ENCODE measurements at regions not wholly inside any gene's neighbourhood (a gene's known extent, or its start where the extent isn't known, plus 50 kb on each side); places are given as distances from the start of the nearest gene placed in this dataset.

- ATAC-seq = no peak
- no peak overlapping the region for H3K27ac ChIP-seq
- no peak for TF ChIP-seq POLR2A (IDR thresholded peaks at IDR 0.05)
- TF ChIP-seq CTCF (IDR thresholded peaks at IDR 0.05) = no peak
Observed at GRCh38 chr5:89498699-89499098, 615.7 kb upstream of the MEF2C start.

GRCh38 chr5:89493414-89493813, 610.4 kb upstream of the MEF2C start:
- Histone ChIP-seq H3K27ac (no peak overlapping the region), H3K9me3 (no peaks in the 10 kb centered on the region), H3K36me3 (no peaks in the 10 kb centered on the region), H3K4me1 (no peaks in the 10 kb centered on the region), H3K27me3 (no peaks in the 10 kb centered on the region), H3K4me3 (no peak overlapping the region)
- no peak for TF ChIP-seq POLR2A (IDR thresholded peaks at IDR 0.05)
- WGBS (ENCODE audit: insufficient coverage, low coverage, low lambda C conversion rate, missing lambda C conversion rate) = no CpG with 5 or more reads among the region's 1 CpG
- DNase-seq (no peak), ATAC-seq (no peak)
- intact Hi-C loops (cut with DNase I) = no loop called here

More at GRCh38 chr5:89498699-89499098, 615.7 kb upstream of the MEF2C start:
- DNase-seq = no peak
- Histone ChIP-seq H3K4me1 (no peaks in the 10 kb centered on the region), H3K27me3 (no peaks in the 10 kb centered on the region), H3K4me3 (no peak overlapping the region), H3K9me3 (no peaks in the 10 kb centered on the region), H3K36me3 (no peaks in the 10 kb centered on the region)
- WGBS (ENCODE audit: insufficient coverage, low coverage, low lambda C conversion rate, missing lambda C conversion rate) = 69% methylated on average over 4 of the region's 4 CpGs
- intact Hi-C loops (cut with DNase I) = no loop called here

GRCh38 chr5:89484962-89485361, 602.0 kb upstream of the MEF2C start:
- DNase-seq = no peak
- H3K4me1 ChIP-seq = no peaks in the 10 kb centered on the region
- ATAC-seq = no peak
- intact Hi-C loops (cut with DNase I) = no loop called here
- no peak overlapping the region for H3K4me3 ChIP-seq
- TF ChIP-seq CTCF (IDR thresholded peaks at IDR 0.05) (no peak), POLR2A (IDR thresholded peaks at IDR 0.05) (no peak)
- WGBS (ENCODE audit: insufficient coverage, low coverage, low lambda C conversion rate, missing lambda C conversion rate) = 60% methylated on average over 1 of the region's 1 CpG
- no peaks in the 10 kb centered on the region for H3K36me3 ChIP-seq
- no peak overlapping the region for H3K27ac ChIP-seq
- no peaks in the 10 kb centered on the region for H3K9me3 ChIP-seq
- H3K27me3 ChIP-seq = no peaks in the 10 kb centered on the region

GRCh38 chr5:89480406-89481007, 597.5 kb upstream of the MEF2C start:
- no peak overlapping the region for H3K27ac ChIP-seq
- intact Hi-C loops (cut with DNase I) = no loop called here
- ATAC-seq = no peak
- DNase-seq = no peak
- no peaks in the 10 kb centered on the region for H3K27me3 ChIP-seq
- H3K4me1 ChIP-seq = no peaks in the 10 kb centered on the region
- 58% methylated on average over 1 of the region's 1 CpG for WGBS (ENCODE audit: insufficient coverage, low coverage, low lambda C conversion rate, missing lambda C conversion rate)
- TF ChIP-seq CTCF (IDR thresholded peaks at IDR 0.05) (no peak), POLR2A (IDR thresholded peaks at IDR 0.05) (no peak)
- H3K36me3 ChIP-seq = no peaks in the 10 kb centered on the region
- H3K9me3 ChIP-seq = no peaks in the 10 kb centered on the region
- no peak overlapping the region for H3K4me3 ChIP-seq

GRCh38 chr5:89478851-89479250, 595.9 kb upstream of the MEF2C start:
- no peaks in the 10 kb centered on the region for H3K9me3 ChIP-seq
- TF ChIP-seq POLR2A (IDR thresholded peaks at IDR 0.05) = no peak
- TF ChIP-seq CTCF (IDR thresholded peaks at IDR 0.05) = no peak
- H3K27me3 ChIP-seq = no peaks in the 10 kb centered on the region
- ATAC-seq = no peak
- WGBS (ENCODE audit: insufficient coverage, low coverage, low lambda C conversion rate, missing lambda C conversion rate) = 43% methylated on average over 1 of the region's 1 CpG
- no peak overlapping the region for H3K27ac ChIP-seq
- no peaks in the 10 kb centered on the region for H3K4me1 ChIP-seq
- H3K36me3 ChIP-seq = no peaks in the 10 kb centered on the region
- no peak for DNase-seq
- H3K4me3 ChIP-seq = no peak overlapping the region
- intact Hi-C loops (cut with DNase I) = no loop called here
